Naive thymus-derived CD4-positive, alpha-beta T cell (primary cell): ENCODE measurements at regions not wholly inside any gene's neighbourhood (a gene's known extent, or its start where the extent isn't known, plus 50 kb on each side); places are given as distances from the start of the nearest gene placed in this dataset.

Source experiments
- ATAC-seq: fragments of 150-1000 bp; cut with Tn5 transposase; 2 replicates; pipeline ENCODE4 v1.10.0; 2021; ENCODE audit warnings: mild to moderate bottlenecking, moderate library complexity
- CTCF ChIA-PET: fragments of 350-600 bp; sonication (Branson Sonifier 250); formaldehyde crosslinking; loops from one replicate; lab custom pipeline; 2021; ENCODE audit warnings: antibody characterized with exemption; lab: Charles Lee
- POLR2A ChIA-PET: fragments of 350-600 bp; sonication (Branson Sonifier 250); formaldehyde crosslinking; loops from one replicate; lab custom pipeline; 2021; ENCODE audit warnings: antibody characterized with exemption, inconsistent platforms; lab: Charles Lee
- DNase-seq, 9 donors: peaks; one replicate each; pipeline versions ENCODE4 v3.0.0 to v3.0.0-alpha.2; 2020 to 2022; ENCODE audit warnings: mixed read lengths in 1 of 9
- H3K27ac ChIP-seq: one replicate; pipeline ENCODE4 v1.7.0; 2013; ENCODE audit warnings: mild to moderate bottlenecking, low read depth, low read length, moderate library complexity
- H3K27me3 ChIP-seq, 2 donors: one replicate each; pipeline ENCODE4 v1.7.0; 2013; ENCODE audit warnings: low read length in 2 of 2, mild to moderate bottlenecking in 2 of 2, moderate library complexity in 2 of 2; ENCODE audit not compliant: control insufficient read depth in 2 of 2, insufficient read depth in 2 of 2
- H3K36me3 ChIP-seq, 3 experiments: 1 replicate in 2 of 3; 2 replicates in 1 of 3; pipeline ENCODE4 v1.7.0; 2013; ENCODE audit warnings: low read length in 3 of 3, mild to moderate bottlenecking in 3 of 3, moderate library complexity in 1 of 3; ENCODE audit not compliant: insufficient read depth in 3 of 3, control insufficient read depth in 2 of 3
- H3K4me1 ChIP-seq, 2 donors: one replicate each; pipeline ENCODE4 v1.7.0; 2013; ENCODE audit warnings: low read length in 2 of 2, mild to moderate bottlenecking in 2 of 2, moderate library complexity in 1 of 2; ENCODE audit not compliant: control insufficient read depth in 2 of 2, insufficient read depth in 2 of 2
- H3K4me3 ChIP-seq: 2 replicates; pipeline ENCODE4 v1.7.0; 2013; ENCODE audit warnings: mild to moderate bottlenecking, low read length
- H3K9me3 ChIP-seq, 3 experiments: 1 replicate in 2 of 3; 2 replicates in 1 of 3; pipeline ENCODE4 v1.7.0; 2013; ENCODE audit warnings: low read length in 3 of 3; ENCODE audit not compliant: control insufficient read depth in 2 of 3
- H3K27ac Mint-ChIP-seq, 9 donors: one replicate each; pipeline ENCODE4 v1.8.0; 2020 to 2022; ENCODE audit warnings: mixed read lengths in 9 of 9, mild to moderate bottlenecking in 8 of 9, moderate library complexity in 5 of 9, inconsistent platforms in 2 of 9
- H3K27me3 Mint-ChIP-seq, 5 donors: one replicate each; pipeline ENCODE4 v1.8.0; 2021 to 2022; ENCODE audit warnings: mixed read lengths in 5 of 5, mild to moderate bottlenecking in 1 of 5
- H3K36me3 Mint-ChIP-seq, 5 donors: one replicate each; pipeline ENCODE4 v1.8.0; 2020 to 2022; ENCODE audit warnings: mixed read lengths in 5 of 5, mild to moderate bottlenecking in 3 of 5, inconsistent platforms in 1 of 5
- H3K4me1 Mint-ChIP-seq, 7 donors: one replicate each; pipeline ENCODE4 v1.8.0; 2020 to 2022; ENCODE audit warnings: mixed read lengths in 7 of 7, mild to moderate bottlenecking in 3 of 7, inconsistent platforms in 1 of 7
- H3K4me3 Mint-ChIP-seq, 10 donors: one replicate each; pipeline ENCODE4 v1.8.0; 2020 to 2022; ENCODE audit warnings: mild to moderate bottlenecking in 10 of 10, mixed read lengths in 10 of 10, moderate library complexity in 6 of 10, inconsistent platforms in 2 of 10
- H3K9me3 Mint-ChIP-seq, 11 donors: one replicate each; pipeline ENCODE4 v1.8.0; 2020 to 2022; ENCODE audit warnings: mixed read lengths in 11 of 11, mild to moderate bottlenecking in 4 of 11, inconsistent platforms in 1 of 11, moderate library complexity in 1 of 11
- intact Hi-C, 2 donors: fragments of 100-400 bp; cut with micrococcal nuclease; formaldehyde crosslinking; loops; one replicate each; pipeline ENCODE4 v1.15.1; 2023

DNA sequence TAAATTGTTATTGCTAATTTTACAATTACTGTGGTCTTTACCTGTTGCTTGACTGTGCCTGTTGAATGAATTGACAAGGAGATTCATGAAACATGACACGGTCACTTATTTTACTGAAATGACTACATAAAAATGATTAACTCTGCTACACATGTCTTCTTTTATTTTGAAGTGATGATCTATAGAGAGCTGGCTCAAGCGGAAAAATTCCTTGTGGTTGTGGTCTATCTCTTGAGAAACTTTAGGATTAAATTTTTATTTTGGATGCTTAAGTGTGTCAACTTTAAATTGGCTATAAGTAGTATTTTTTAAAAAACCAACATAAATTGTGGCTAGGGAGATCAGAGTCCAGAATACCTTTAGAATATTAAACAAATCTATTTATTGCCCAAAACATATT, 131.8 kb upstream of the PITX2 start:
- Mint-ChIP-seq H3K36me3 (no peaks in the 10 kb centered on the region), H3K27me3 (no peaks in the 10 kb centered on the region), H3K4me1 (no peaks in the 10 kb centered on the region), H3K9me3 (peaks cover 0 to 5% (median 0%) of the 10 kb centered on the region in 11 donors), H3K4me3 (no peak overlapping the region), H3K27ac (no peak overlapping the region)
- DNase-seq (no peak), ATAC-seq (no peak)
- H3K4me1 ChIP-seq, result no peaks in the 10 kb centered on the region
- POLR2A ChIA-PET, result no interaction called here
- H3K27ac ChIP-seq, result no peak overlapping the region
- H3K4me3 ChIP-seq, result no peak overlapping the region
- H3K27me3 ChIP-seq, result no peaks in the 10 kb centered on the region
- no peaks in the 10 kb centered on the region for H3K9me3 ChIP-seq
- no peaks in the 10 kb centered on the region for H3K36me3 ChIP-seq
- CTCF ChIA-PET, result no interaction called here
- intact Hi-C loops, result no loop called here

DNA sequence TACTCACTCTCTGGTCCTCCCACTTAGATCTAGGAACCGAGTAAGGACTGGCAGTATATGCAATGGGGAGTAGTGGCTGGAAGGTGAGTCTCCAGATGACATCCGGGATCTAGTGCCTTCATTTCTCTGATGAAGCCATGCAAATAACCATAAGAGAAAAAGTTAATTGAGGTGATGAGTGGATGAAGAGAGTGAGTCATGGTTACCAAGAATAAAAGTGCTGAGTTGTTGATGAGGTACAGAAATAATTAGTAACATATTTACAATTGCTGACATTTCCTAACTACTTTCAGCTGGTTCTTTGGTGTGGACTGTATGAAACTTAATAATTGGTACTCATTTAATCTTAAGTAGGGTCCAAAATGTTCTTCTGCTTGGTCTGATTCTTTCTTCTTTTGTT, 146.7 kb upstream of the PITX2 start:
- Histone ChIP-seq H3K4me3 (no peak overlapping the region), H3K4me1 (no peaks in the 10 kb centered on the region), H3K27me3 (no peaks in the 10 kb centered on the region), H3K27ac (no peak overlapping the region), H3K9me3 (no peaks in the 10 kb centered on the region), H3K36me3 (no peaks in the 10 kb centered on the region)
- H3K27me3 Mint-ChIP-seq, result no peaks in the 10 kb centered on the region
- no peak for ATAC-seq
- intact Hi-C loops, result no loop called here
- H3K9me3 Mint-ChIP-seq, result peaks cover 0 to 18% (median 5%) of the 10 kb centered on the region in 11 donors
- no peak for DNase-seq
- H3K4me1 Mint-ChIP-seq, result no peaks in the 10 kb centered on the region
- ChIA-PET CTCF (no interaction called here), POLR2A (no interaction called here)
- no peak overlapping the region for H3K4me3 Mint-ChIP-seq
- H3K36me3 Mint-ChIP-seq, result no peaks in the 10 kb centered on the region
- H3K27ac Mint-ChIP-seq, result no peak overlapping the region

- no peak overlapping the region for H3K4me3 Mint-ChIP-seq
- ATAC-seq, result no peak
- DNase-seq, result no peak
- no peaks in the 10 kb centered on the region for H3K4me1 Mint-ChIP-seq
- H3K27ac Mint-ChIP-seq, result no peak overlapping the region
- Histone ChIP-seq H3K4me3 (no peak overlapping the region), H3K4me1 (no peaks in the 10 kb centered on the region), H3K27me3 (no peaks in the 10 kb centered on the region), H3K36me3 (no peaks in the 10 kb centered on the region), H3K9me3 (no peaks in the 10 kb centered on the region), H3K27ac (no peak overlapping the region)
- no peaks in the 10 kb centered on the region for H3K27me3 Mint-ChIP-seq
- intact Hi-C loops, result no loop called here
- ChIA-PET CTCF (no interaction called here), POLR2A (no interaction called here)
- no peaks in the 10 kb centered on the region for H3K36me3 Mint-ChIP-seq
- H3K9me3 Mint-ChIP-seq, result peaks cover 0 to 18% (median 5%) of the 10 kb centered on the region in 11 donors
Measured at GRCh38 chr4:110770353-110770752, 147.5 kb upstream of the PITX2 start.

- DNase-seq (no peak), ATAC-seq (no peak)
- Histone ChIP-seq H3K27me3 (no peaks in the 10 kb centered on the region), H3K27ac (no peak overlapping the region), H3K4me1 (no peaks in the 10 kb centered on the region), H3K36me3 (no peaks in the 10 kb centered on the region), H3K4me3 (no peak overlapping the region), H3K9me3 (no peaks in the 10 kb centered on the region)
- Mint-ChIP-seq H3K36me3 (no peaks in the 10 kb centered on the region), H3K9me3 (peaks cover 0 to 9% (median 0%) of the 10 kb centered on the region in 11 donors), H3K27me3 (no peaks in the 10 kb centered on the region), H3K4me1 (no peaks in the 10 kb centered on the region), H3K27ac (no peak overlapping the region), H3K4me3 (no peak overlapping the region)
- POLR2A ChIA-PET, result no interaction called here
- intact Hi-C loops, result no loop called here
- CTCF ChIA-PET, result no interaction called here
Measured at GRCh38 chr4:110778521-110778920, 155.6 kb upstream of the PITX2 start.

GRCh38 chr4:110780538-110780937, 157.7 kb upstream of the PITX2 start:
- H3K4me3 ChIP-seq, result no peak overlapping the region
- no peaks in the 10 kb centered on the region for H3K27me3 ChIP-seq
- DNase-seq (no peak), ATAC-seq (no peak)
- H3K36me3 ChIP-seq, result no peaks in the 10 kb centered on the region
- Mint-ChIP-seq H3K27me3 (no peaks in the 10 kb centered on the region), H3K4me3 (no peak overlapping the region), H3K27ac (no peak overlapping the region), H3K4me1 (no peaks in the 10 kb centered on the region), H3K9me3 (peaks cover 0 to 9% (median 0%) of the 10 kb centered on the region in 11 donors), H3K36me3 (no peaks in the 10 kb centered on the region)
- no peaks in the 10 kb centered on the region for H3K9me3 ChIP-seq
- no peak overlapping the region for H3K27ac ChIP-seq
- intact Hi-C loops, result no loop called here
- ChIA-PET POLR2A (no interaction called here), CTCF (no interaction called here)
- no peaks in the 10 kb centered on the region for H3K4me1 ChIP-seq

- no peak overlapping the region for H3K27ac Mint-ChIP-seq
- H3K9me3 ChIP-seq, result no peaks in the 10 kb centered on the region
- H3K4me1 Mint-ChIP-seq, result no peaks in the 10 kb centered on the region
- CTCF ChIA-PET, result no interaction called here
- no peak overlapping the region for H3K27ac ChIP-seq
- no peaks in the 10 kb centered on the region for H3K36me3 Mint-ChIP-seq
- no peak overlapping the region for H3K4me3 Mint-ChIP-seq
- no peak for ATAC-seq
- intact Hi-C loops, result no loop called here
- peaks cover 0 to 9% (median 0%) of the 10 kb centered on the region in 11 donors for H3K9me3 Mint-ChIP-seq
- no peak overlapping the region for H3K4me3 ChIP-seq
- no peaks in the 10 kb centered on the region for H3K36me3 ChIP-seq
- H3K27me3 ChIP-seq, result peaks cover 0 to 4% of the 10 kb centered on the region in 2 donors
- no peaks in the 10 kb centered on the region for H3K27me3 Mint-ChIP-seq
- POLR2A ChIA-PET, result no interaction called here
- DNase-seq, result no peak
- H3K4me1 ChIP-seq, result no peaks in the 10 kb centered on the region
Measured at GRCh38 chr4:110781944-110782343, 159.1 kb upstream of the PITX2 start.

GRCh38 chr4:110787109-110787508, 164.2 kb upstream of the PITX2 start:
- CTCF ChIA-PET, result no interaction called here
- Histone ChIP-seq H3K36me3 (no peaks in the 10 kb centered on the region), H3K27me3 (peaks cover 0 to 4% of the 10 kb centered on the region in 2 donors), H3K9me3 (no peaks in the 10 kb centered on the region), H3K27ac (no peak overlapping the region), H3K4me1 (no peaks in the 10 kb centered on the region), H3K4me3 (no peak overlapping the region)
- Mint-ChIP-seq H3K27ac (no peak overlapping the region), H3K4me3 (no peak overlapping the region), H3K36me3 (no peaks in the 10 kb centered on the region), H3K27me3 (no peaks in the 10 kb centered on the region), H3K4me1 (no peaks in the 10 kb centered on the region), H3K9me3 (peaks cover 0 to 8% (median 0%) of the 10 kb centered on the region in 11 donors)
- ATAC-seq (no peak), DNase-seq (no peak)
- POLR2A ChIA-PET, result no interaction called here
- intact Hi-C loops, result no loop called here
